ENCODE measurements at regions not wholly inside any gene's neighbourhood (a gene's known extent, or its start where the extent isn't known, plus 50 kb on each side); places are given as distances from the start of the nearest gene placed in this dataset.

DNA sequence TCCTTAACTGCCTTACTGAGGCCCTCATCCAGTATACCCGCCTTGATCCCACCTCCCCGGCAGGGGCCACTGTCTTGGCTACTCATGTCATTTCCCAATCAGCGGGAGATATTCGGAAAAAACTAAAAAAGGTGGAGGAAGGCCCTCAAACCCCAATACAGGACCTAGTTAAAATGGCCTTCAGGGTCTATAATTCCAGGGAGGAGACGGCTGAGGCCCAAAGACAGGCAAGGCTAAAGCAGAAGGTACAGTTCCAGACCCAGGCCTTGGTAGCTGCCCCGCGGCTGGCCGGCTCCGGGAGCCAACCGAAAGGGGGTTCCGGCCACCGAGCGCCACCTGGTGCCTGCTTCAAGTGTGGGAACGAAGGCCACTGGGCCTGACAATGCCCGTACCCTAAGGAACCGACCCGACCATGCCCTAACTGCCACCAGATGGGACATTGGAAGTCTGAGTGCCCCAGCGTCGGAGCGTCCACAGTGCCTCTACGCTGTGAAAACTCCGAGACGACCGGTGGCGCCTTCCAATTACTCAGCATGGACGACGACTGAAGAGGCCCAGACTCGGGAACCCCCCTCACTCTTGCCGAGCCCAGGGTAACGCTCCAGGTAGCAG lies 959.6 kb downstream of the RPA4 start:
- no peak overlapping the region for H3K4me3 ChIP-seq
- no peak overlapping the region for H3K27ac ChIP-seq
- TF ChIP-seq EP300 (IDR thresholded peaks at IDR 0.05): no peak
- no peak for TF ChIP-seq CTCF (IDR thresholded peaks at IDR 0.05)
- no peak for TF ChIP-seq POLR2A (IDR thresholded peaks at IDR 0.05)
- WGBS, 2 donors: 92 to 95% methylated on average over 13 to 30 of the region's 30 CpGs
- DNase-seq (ENCODE audit: low spot score in 2 of 2): no peak
- H3K4me1 ChIP-seq: no peaks in the 10 kb centered on the region
- no peaks in the 10 kb centered on the region for H3K36me3 ChIP-seq
- H3K9me3 ChIP-seq: no peaks in the 10 kb centered on the region
- no peaks in the 10 kb centered on the region for H3K27me3 ChIP-seq

DNA sequence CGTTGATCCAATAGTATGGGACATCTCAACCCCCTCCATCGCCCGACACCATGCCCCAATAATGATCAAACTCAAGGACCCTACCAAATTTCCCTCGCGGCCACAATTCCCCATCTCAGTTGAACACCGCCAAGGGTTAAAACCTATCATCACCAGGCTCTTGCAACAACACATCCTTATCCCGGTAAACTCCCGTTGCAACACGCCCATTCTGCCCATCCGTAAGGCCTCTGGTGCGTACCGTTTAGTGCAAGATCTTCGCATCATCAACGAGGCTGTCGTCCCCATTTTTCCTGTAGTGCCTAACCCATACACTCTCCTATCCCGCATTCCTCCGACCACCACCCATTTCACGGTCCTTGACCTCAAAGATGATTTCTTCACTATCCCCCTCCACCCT lies 960.5 kb downstream of the RPA4 start:
- 96 to 97% methylated on average over 18 of the region's 18 CpGs for WGBS, 2 donors
- H3K4me3 ChIP-seq: no peak overlapping the region
- TF ChIP-seq CTCF (IDR thresholded peaks at IDR 0.05) (no peak), EP300 (IDR thresholded peaks at IDR 0.05) (no peak), POLR2A (IDR thresholded peaks at IDR 0.05) (no peak)
- no peaks in the 10 kb centered on the region for H3K36me3 ChIP-seq
- no peak for DNase-seq (ENCODE audit: low spot score in 2 of 2)
- H3K27ac ChIP-seq: no peak overlapping the region
- no peaks in the 10 kb centered on the region for H3K27me3 ChIP-seq
- no peaks in the 10 kb centered on the region for H3K4me1 ChIP-seq
- H3K9me3 ChIP-seq: no peaks in the 10 kb centered on the region

GRCh38 chrX:97844943-97845342 lies 961.2 kb downstream of the RPA4 start:
- WGBS, 2 donors: 94 to 96% methylated on average over 14 to 16 of the region's 16 CpGs
- H3K4me3 ChIP-seq: no peak overlapping the region
- DNase-seq (ENCODE audit: low spot score in 2 of 2): no peak
- no peaks in the 10 kb centered on the region for H3K27me3 ChIP-seq
- H3K9me3 ChIP-seq: no peaks in the 10 kb centered on the region
- no peak for TF ChIP-seq POLR2A (IDR thresholded peaks at IDR 0.05)
- no peak for TF ChIP-seq EP300 (IDR thresholded peaks at IDR 0.05)
- TF ChIP-seq CTCF (IDR thresholded peaks at IDR 0.05): no peak
- H3K27ac ChIP-seq: no peak overlapping the region
- no peaks in the 10 kb centered on the region for H3K36me3 ChIP-seq
- no peaks in the 10 kb centered on the region for H3K4me1 ChIP-seq

GRCh38 chrX:97845451-97845850 lies 961.7 kb downstream of the RPA4 start:
- H3K27me3 ChIP-seq: no peaks in the 10 kb centered on the region
- DNase-seq (ENCODE audit: low spot score in 2 of 2): no peak
- TF ChIP-seq CTCF (IDR thresholded peaks at IDR 0.05) (no peak), POLR2A (IDR thresholded peaks at IDR 0.05) (no peak), EP300 (IDR thresholded peaks at IDR 0.05) (no peak)
- H3K9me3 ChIP-seq: no peaks in the 10 kb centered on the region
- no peak overlapping the region for H3K27ac ChIP-seq
- no peak overlapping the region for H3K4me3 ChIP-seq
- H3K36me3 ChIP-seq: no peaks in the 10 kb centered on the region
- no peaks in the 10 kb centered on the region for H3K4me1 ChIP-seq
- 95 to 97% methylated on average over 11 to 18 of the region's 18 CpGs for WGBS, 2 donors

- WGBS, 2 donors: 94 to 97% methylated on average over 12 of the region's 12 CpGs
- no peaks in the 10 kb centered on the region for H3K4me1 ChIP-seq
- H3K36me3 ChIP-seq: no peaks in the 10 kb centered on the region
- no peak for DNase-seq (ENCODE audit: low spot score in 2 of 2)
- H3K27ac ChIP-seq: no peak overlapping the region
- H3K9me3 ChIP-seq: no peaks in the 10 kb centered on the region
- H3K4me3 ChIP-seq: no peak overlapping the region
- no peak for TF ChIP-seq POLR2A (IDR thresholded peaks at IDR 0.05)
- TF ChIP-seq CTCF (IDR thresholded peaks at IDR 0.05): no peak
- TF ChIP-seq EP300 (IDR thresholded peaks at IDR 0.05): no peak
- no peaks in the 10 kb centered on the region for H3K27me3 ChIP-seq
Observed at GRCh38 chrX:97846228-97846627, 962.5 kb downstream of the RPA4 start.
